ENCODE measurements at regions not wholly inside any gene's neighbourhood (a gene's known extent, or its start where the extent isn't known, plus 50 kb on each side); places are given as distances from the start of the nearest gene placed in this dataset.

DNA sequence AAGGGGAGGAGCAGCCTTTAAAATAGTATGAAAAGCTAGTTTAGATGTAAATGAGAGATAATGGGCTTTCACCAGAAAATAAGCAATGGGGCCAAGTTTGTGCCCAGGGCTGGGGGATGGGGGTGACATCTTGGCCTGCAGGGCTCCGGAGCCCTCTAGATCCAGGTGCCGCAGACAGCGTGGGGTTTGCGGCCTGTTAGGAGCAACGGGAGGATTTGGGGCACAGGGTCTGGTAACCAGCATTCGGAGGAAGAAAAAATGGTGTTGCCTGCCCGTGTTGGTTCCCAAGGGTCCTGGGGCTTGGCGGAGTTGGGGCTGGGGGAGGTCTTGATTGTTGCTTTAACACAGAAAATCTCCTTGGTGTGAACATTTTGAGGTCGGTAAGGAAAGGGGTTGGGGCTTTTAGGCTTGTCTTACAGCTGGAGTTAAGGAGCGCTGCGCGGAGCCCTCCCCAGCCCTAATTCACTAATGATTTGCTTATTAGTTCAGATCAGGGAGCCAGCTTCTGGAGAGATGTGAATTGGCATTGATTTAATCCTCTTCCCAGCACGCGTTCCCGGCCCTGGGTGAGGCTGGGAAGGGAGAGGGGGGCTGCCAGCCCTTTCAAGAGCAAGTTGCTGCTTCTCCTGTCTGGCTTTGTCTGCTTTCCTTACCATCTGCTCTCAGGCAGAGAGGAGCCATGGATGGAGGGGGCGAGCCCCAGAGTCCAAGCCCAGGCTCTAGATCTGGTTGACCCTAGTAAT lies 443.4 kb downstream of the BCOR start (continued):
- TF ChIP-seq, protein P1, sequence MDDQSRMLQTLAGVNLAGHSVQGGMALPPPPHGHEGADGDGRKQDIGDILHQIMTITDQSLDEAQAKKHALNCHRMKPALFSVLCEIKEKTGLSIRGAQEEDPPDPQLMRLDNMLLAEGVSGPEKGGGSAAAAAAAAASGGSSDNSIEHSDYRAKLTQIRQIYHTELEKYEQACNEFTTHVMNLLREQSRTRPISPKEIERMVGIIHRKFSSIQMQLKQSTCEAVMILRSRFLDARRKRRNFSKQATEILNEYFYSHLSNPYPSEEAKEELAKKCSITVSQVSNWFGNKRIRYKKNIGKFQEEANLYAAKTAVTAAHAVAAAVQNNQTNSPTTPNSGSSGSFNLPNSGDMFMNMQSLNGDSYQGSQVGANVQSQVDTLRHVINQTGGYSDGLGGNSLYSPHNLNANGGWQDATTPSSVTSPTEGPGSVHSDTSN (CRISPR knock-in tag; IDR thresholded peaks at IDR 0.05) = no peak
- TF ChIP-seq OVOL3 (tag by site-specific recombination; IDR thresholded peaks at IDR 0.05) (no peak), GLIS2 (tag by site-specific recombination; IDR thresholded peaks at IDR 0.05) (no peak), ZNF248 (tag by site-specific recombination; IDR thresholded peaks at IDR 0.05) (no peak), MYNN (tag by site-specific recombination; IDR thresholded peaks at IDR 0.05; ENCODE audit: borderline replicate concordance) (no peak), ZBTB7A (tag by site-specific recombination; IDR thresholded peaks at IDR 0.05; ENCODE audit: low read depth) (no peak), ZNF626 (tag by site-specific recombination; IDR thresholded peaks at IDR 0.05) (no peak), ZNF404 (tag by site-specific recombination; IDR thresholded peaks at IDR 0.05) (no peak), SALL2 (tag by site-specific recombination; IDR thresholded peaks at IDR 0.05; ENCODE audit: borderline replicate concordance) (no peak), ZNF670 (tag by site-specific recombination; IDR thresholded peaks at IDR 0.05; ENCODE audit: low read depth) (no peak), ZNF311 (tag by site-specific recombination; IDR thresholded peaks at IDR 0.05; ENCODE audit: borderline replicate concordance) (no peak), ZNF701 (tag by site-specific recombination; IDR thresholded peaks at IDR 0.05) (no peak)
- TF ChIP-seq, protein P2, sequence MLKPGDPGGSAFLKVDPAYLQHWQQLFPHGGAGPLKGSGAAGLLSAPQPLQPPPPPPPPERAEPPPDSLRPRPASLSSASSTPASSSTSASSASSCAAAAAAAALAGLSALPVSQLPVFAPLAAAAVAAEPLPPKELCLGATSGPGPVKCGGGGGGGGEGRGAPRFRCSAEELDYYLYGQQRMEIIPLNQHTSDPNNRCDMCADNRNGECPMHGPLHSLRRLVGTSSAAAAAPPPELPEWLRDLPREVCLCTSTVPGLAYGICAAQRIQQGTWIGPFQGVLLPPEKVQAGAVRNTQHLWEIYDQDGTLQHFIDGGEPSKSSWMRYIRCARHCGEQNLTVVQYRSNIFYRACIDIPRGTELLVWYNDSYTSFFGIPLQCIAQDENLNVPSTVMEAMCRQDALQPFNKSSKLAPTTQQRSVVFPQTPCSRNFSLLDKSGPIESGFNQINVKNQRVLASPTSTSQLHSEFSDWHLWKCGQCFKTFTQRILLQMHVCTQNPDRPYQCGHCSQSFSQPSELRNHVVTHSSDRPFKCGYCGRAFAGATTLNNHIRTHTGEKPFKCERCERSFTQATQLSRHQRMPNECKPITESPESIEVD (tag by site-specific recombination; IDR thresholded peaks at IDR 0.05) = no peak

DNA sequence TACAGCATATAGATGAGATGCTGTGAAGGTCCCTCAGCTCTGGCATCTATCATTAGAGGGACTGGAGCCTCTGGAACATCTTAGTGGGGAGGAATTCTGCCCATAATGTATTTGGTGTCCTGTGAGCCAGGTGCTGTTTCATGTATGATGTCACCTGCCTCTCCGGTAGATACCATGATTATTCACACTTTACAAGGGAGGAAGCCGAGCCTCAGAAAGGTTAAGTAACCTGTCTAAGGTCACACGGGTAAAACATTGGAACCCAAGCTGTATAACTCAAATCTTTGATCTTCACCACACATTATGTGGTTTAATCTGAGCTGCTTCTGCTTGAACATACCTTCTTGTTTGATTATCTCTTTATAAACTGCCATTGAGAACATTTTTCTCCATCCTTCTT lies 442.8 kb downstream of the BCOR start:
- TF ChIP-seq ZFP69B (tag by site-specific recombination; IDR thresholded peaks at IDR 0.05) (no peak), MZF1 (tag by site-specific recombination; IDR thresholded peaks at IDR 0.05; ENCODE audit: borderline replicate concordance) (no peak), ZNF514 (tag by site-specific recombination; IDR thresholded peaks at IDR 0.05) (no peak), ZNF239 (tag by site-specific recombination; IDR thresholded peaks at IDR 0.05) (no peak), GFI1B (tag by site-specific recombination; IDR thresholded peaks at IDR 0.05) (no peak), ZNF404 (tag by site-specific recombination; IDR thresholded peaks at IDR 0.05) (no peak), KLF1 (tag by site-specific recombination; IDR thresholded peaks at IDR 0.05) (no peak), ZNF658 (tag by site-specific recombination; IDR thresholded peaks at IDR 0.05) (no peak), TCF7L2 (IDR thresholded peaks at IDR 0.05; ENCODE audit: borderline replicate concordance, low read depth, low read length) (no peak), ZNF560 (tag by site-specific recombination; IDR thresholded peaks at IDR 0.05; ENCODE audit: borderline replicate concordance) (no peak)
- TF ChIP-seq, protein P1 (CRISPR knock-in tag; IDR thresholded peaks at IDR 0.05) = no peak
- Histone ChIP-seq H3K27ac (ENCODE audit: extremely low read depth, low read depth, low read length) (no peak overlapping the region), H3K4me1 (ENCODE audit: control insufficient read depth, insufficient read depth, low read length) (no peaks in the 10 kb centered on the region), H3K9me3 (ENCODE audit: control insufficient read depth, insufficient read depth, low read depth, low read length) (no peaks in the 10 kb centered on the region), H3K36me3 (ENCODE audit: control insufficient read depth in 2 of 2, insufficient read depth in 1 of 2, low read length in 2 of 2) (no peaks in the 10 kb centered on the region), H3K4me3 (ENCODE audit: low read depth, low read length) (no peak overlapping the region)
- POLR2A ChIA-PET = no interaction called here
- CTCF ChIA-PET = interaction anchor here (0.6 kb wide), 2 partner anchors 148 to 414 kb away, joined by 3 read pairs; no protein-coding TSS in a partner anchor

All from HEK293 (cell line).